Activated CD4-positive, alpha-beta T cell treated with anti-CD3 and anti-CD28 coated beads for 24 hours (primary cell): ENCODE measurements at regions not wholly inside any gene's neighbourhood (a gene's known extent, or its start where the extent isn't known, plus 50 kb on each side); places are given as distances from the start of the nearest gene placed in this dataset.
"Not testable (repeated sequence)": the region's sequence is repeated elsewhere in the genome, so short reads cannot be mapped to it uniquely, and the experiment has no call there.

Experiments used
- DNase-seq, 2 donors: peaks; one replicate each; pipeline ENCODE4 v3.0.0-alpha.2; 2020; ENCODE audit warnings: low read depth in 2 of 2

GRCh38 chr22:16090991-16091390 lies 401.2 kb downstream of the POTEH start:
- not testable (repeated sequence) for DNase-seq

GRCh38 chr22:16105121-16105520 lies 415.3 kb downstream of the POTEH start:
- not testable (repeated sequence) for DNase-seq

- not testable (repeated sequence) for DNase-seq
These were observed 441.6 kb downstream of the POTEH start for GRCh38 chr22:16131456-16131855.

GRCh38 chr22:16131918-16132317 lies 442.1 kb downstream of the POTEH start:
- DNase-seq, result no peak

- not testable (repeated sequence) for DNase-seq
These were observed 442.8 kb downstream of the POTEH start for GRCh38 chr22:16132598-16132997.

GRCh38 chr22:16146101-16146500 lies 446.5 kb downstream of the CCT8L2 start:
- DNase-seq, result not testable (repeated sequence)

GRCh38 chr22:16146916-16147315 lies 445.7 kb downstream of the CCT8L2 start:
- DNase-seq, result peak in 1 of 2 donors; percentile 4

- not testable (repeated sequence) for DNase-seq
These were observed 415.3 kb downstream of the CCT8L2 start for GRCh38 chr22:16177287-16177686.

GRCh38 chr22:16183864-16184263 lies 408.7 kb downstream of the CCT8L2 start:
- not testable (repeated sequence) for DNase-seq
